Adrenal gland (tissue), 5 donors: ENCODE measurements at regions not wholly inside any gene's neighbourhood (a gene's known extent, or its start where the extent isn't known, plus 50 kb on each side); places are given as distances from the start of the nearest gene placed in this dataset.

Experiments
- CTCF ChIP-seq, 6 experiments: fragments of 450-650 bp in 4 of 6; fragments of 200-600 bp in 2 of 6; sonication (generic) in 1 of 6; IDR thresholded peaks; 1 replicate in 5 of 6; 2 replicates in 1 of 6; pipeline versions ENCODE4 v1.5.1 to v1.8.0; 2016 to 2021; ENCODE audit warnings: antibody characterized with exemption in 6 of 6, mild to moderate bottlenecking in 2 of 6, moderate library complexity in 1 of 6
- POLR2A ChIP-seq, 2 donors: fragments of 450-650 bp; IDR thresholded peaks; one replicate each; pipeline ENCODE4 v1.6.1; 2017; ENCODE audit warnings: antibody characterized with exemption in 2 of 2, mild to moderate bottlenecking in 2 of 2, moderate library complexity in 1 of 2
- donor health status: DM: no; HTN: no; CAD: no.

GRCh38 chr7:131028295-131028694 lies 294.3 kb upstream of the KLF14 start:
- TF ChIP-seq CTCF (IDR thresholded peaks at IDR 0.05) (no peak), POLR2A (IDR thresholded peaks at IDR 0.05) (no peak)
